ENCODE measurements at regions not wholly inside any gene's neighbourhood (a gene's known extent, or its start where the extent isn't known, plus 50 kb on each side); places are given as distances from the start of the nearest gene placed in this dataset.
A peak's percentile ranks its signal among the peaks of the same experiment; 100 is the strongest.

GRCh38 chr5:68015381-68016302, 199.9 kb upstream of the PIK3R1 start:
- TF ChIP-seq, protein P1, sequence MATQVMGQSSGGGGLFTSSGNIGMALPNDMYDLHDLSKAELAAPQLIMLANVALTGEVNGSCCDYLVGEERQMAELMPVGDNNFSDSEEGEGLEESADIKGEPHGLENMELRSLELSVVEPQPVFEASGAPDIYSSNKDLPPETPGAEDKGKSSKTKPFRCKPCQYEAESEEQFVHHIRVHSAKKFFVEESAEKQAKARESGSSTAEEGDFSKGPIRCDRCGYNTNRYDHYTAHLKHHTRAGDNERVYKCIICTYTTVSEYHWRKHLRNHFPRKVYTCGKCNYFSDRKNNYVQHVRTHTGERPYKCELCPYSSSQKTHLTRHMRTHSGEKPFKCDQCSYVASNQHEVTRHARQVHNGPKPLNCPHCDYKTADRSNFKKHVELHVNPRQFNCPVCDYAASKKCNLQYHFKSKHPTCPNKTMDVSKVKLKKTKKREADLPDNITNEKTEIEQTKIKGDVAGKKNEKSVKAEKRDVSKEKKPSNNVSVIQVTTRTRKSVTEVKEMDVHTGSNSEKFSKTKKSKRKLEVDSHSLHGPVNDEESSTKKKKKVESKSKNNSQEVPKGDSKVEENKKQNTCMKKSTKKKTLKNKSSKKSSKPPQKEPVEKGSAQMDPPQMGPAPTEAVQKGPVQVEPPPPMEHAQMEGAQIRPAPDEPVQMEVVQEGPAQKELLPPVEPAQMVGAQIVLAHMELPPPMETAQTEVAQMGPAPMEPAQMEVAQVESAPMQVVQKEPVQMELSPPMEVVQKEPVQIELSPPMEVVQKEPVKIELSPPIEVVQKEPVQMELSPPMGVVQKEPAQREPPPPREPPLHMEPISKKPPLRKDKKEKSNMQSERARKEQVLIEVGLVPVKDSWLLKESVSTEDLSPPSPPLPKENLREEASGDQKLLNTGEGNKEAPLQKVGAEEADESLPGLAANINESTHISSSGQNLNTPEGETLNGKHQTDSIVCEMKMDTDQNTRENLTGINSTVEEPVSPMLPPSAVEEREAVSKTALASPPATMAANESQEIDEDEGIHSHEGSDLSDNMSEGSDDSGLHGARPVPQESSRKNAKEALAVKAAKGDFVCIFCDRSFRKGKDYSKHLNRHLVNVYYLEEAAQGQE (IDR thresholded peaks at IDR 0.05), result no peak
- TF ChIP-seq CTCF (IDR thresholded peaks at IDR 0.05; ENCODE audit: low read depth, low read length, missing input control) (no peak), YY1 (IDR thresholded peaks at IDR 0.05) (no peak), RAD21 (IDR thresholded peaks at IDR 0.05) (peak in 1 of 2 donors; percentile 11)

Data from liver (tissue), 3 donors.